OCI-LY7 (cell line): ENCODE measurements at regions not wholly inside any gene's neighbourhood (a gene's known extent, or its start where the extent isn't known, plus 50 kb on each side); places are given as distances from the start of the nearest gene placed in this dataset.
A peak's percentile ranks its signal among the peaks of the same experiment; 100 is the strongest.

Experiments
- BruUV-seq: library from RNA; stranded (reverse); fragments of 400-500 nt; replicated peaks from 2 replicates; lab custom pipeline; 2021; lab: Mats Ljungman, UMichigan
- CTCF ChIA-PET: fragments of 300-600 bp; sonication (Branson Sonifier 250); formaldehyde crosslinking; loops from one replicate; lab custom pipeline; 2022; ENCODE audit warnings: antibody characterized with exemption; ENCODE audit not compliant: unreplicated experiment; lab: Charles Lee
- POLR2A ChIA-PET: fragments of 300-600 bp; sonication (Branson Sonifier 250); formaldehyde crosslinking; loops from one replicate; lab custom pipeline; 2022; ENCODE audit warnings: antibody characterized with exemption; lab: Charles Lee
- DNase-seq: peaks from one replicate; pipeline ENCODE4 v3.0.0-alpha.2; 2015; ENCODE audit warnings: low spot score
- H2AFZ ChIP-seq: fragments of 200-600 bp; sonication (generic), shearing (Covaris generic); 2 replicates; pipeline ENCODE4 v1.6.1; 2014; ENCODE audit warnings: mild to moderate bottlenecking, antibody characterized with exemption, low read length, moderate library complexity
- H3K27ac ChIP-seq: fragments of 200-600 bp; sonication (generic); 2 replicates; pipeline ENCODE4 v1.5.1; 2014; ENCODE audit warnings: mixed run types, low read depth, mild to moderate bottlenecking, moderate library complexity, low read length, inconsistent platforms; ENCODE audit not compliant: poor library complexity, severe bottlenecking
- H3K36me3 ChIP-seq: fragments of 200-600 bp; sonication (generic); 2 replicates; pipeline ENCODE4 v1.6.1; 2014; ENCODE audit warnings: mild to moderate bottlenecking, antibody characterized with exemption, low read length, moderate library complexity, mixed read lengths; ENCODE audit not compliant: insufficient read depth
- H3K4me1 ChIP-seq: fragments of 200-600 bp; sonication (generic); 2 replicates; pipeline ENCODE4 v1.5.1; 2014; ENCODE audit warnings: mild to moderate bottlenecking, low read length; ENCODE audit not compliant: insufficient read depth, poor library complexity, severe bottlenecking
- H3K4me2 ChIP-seq: fragments of 200-600 bp; sonication (generic); 2 replicates; pipeline ENCODE4 v1.6.1; 2014; ENCODE audit warnings: mild to moderate bottlenecking, low read length
- H3K4me3 ChIP-seq: fragments of 200-600 bp; sonication (generic); 2 replicates; pipeline ENCODE4 v1.5.1; 2014; ENCODE audit warnings: mild to moderate bottlenecking, low read depth, low read length; ENCODE audit not compliant: poor library complexity, severe bottlenecking
- H3K79me2 ChIP-seq: fragments of 200-600 bp; sonication (generic); 2 replicates; pipeline ENCODE4 v1.6.1; 2016; ENCODE audit warnings: low read depth, mild to moderate bottlenecking, low read length, moderate library complexity, mixed read lengths; ENCODE audit not compliant: insufficient read depth
- H3K9me2 ChIP-seq: fragments of 200-600 bp; sonication (generic); 2 replicates; pipeline ENCODE4 v1.6.1; 2016; ENCODE audit warnings: mild to moderate bottlenecking, low read length, mixed read lengths; ENCODE audit not compliant: insufficient read depth
- H3K9me3 ChIP-seq: fragments of 200-600 bp; sonication (generic); 2 replicates; pipeline ENCODE4 v1.6.1; 2014; ENCODE audit warnings: mild to moderate bottlenecking, mixed run types, low read length, mixed read lengths
- H4K20me1 ChIP-seq: fragments of 200-600 bp; sonication (generic); 2 replicates; pipeline ENCODE4 v1.6.1; 2014; ENCODE audit warnings: mild to moderate bottlenecking, antibody characterized with exemption, low read length, moderate library complexity, mixed read lengths; ENCODE audit not compliant: insufficient read depth
- CTCF ChIP-seq: fragments of 200-600 bp; sonication (generic); conservative IDR thresholded peaks from 2 replicates; pipeline ENCODE4 v1.5.1; 2014; ENCODE audit warnings: mild to moderate bottlenecking, antibody characterized with exemption, low read length, moderate library complexity, mixed read lengths
- EZH2phosphoT487 ChIP-seq: fragments of 200-600 bp; sonication (generic); IDR thresholded peaks from 2 replicates; pipeline ENCODE4 v1.6.1; 2018; ENCODE audit warnings: low read depth, borderline replicate concordance, mild to moderate bottlenecking, mixed run types, antibody characterized with exemption, low read length, moderate library complexity, mixed read lengths
- intact Hi-C: fragments of 100-400 bp; cut with micrococcal nuclease; formaldehyde crosslinking; loops from one replicate; pipeline ENCODE4 v1.10.0; 2022; ENCODE audit not compliant: unreplicated experiment

DNA sequence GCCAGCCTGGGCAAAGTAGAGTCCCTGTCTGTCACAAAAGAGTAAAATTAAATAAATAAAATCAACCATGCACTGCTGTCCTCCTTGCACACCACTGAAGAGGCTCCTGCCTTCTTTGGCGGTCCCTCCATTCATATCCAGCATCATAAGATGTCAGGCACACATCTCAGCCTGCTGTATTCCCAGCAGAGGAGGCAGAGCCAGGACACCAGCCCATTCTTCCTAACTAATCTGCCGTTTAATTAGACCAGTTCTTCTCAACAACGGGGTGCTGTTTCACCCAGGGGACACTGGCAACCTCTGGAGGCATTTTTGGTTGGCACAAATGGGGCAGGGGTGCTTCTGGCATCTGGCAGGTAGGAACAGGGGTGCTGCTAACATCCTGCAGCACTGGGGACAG, 119.7 kb downstream of the ETS2 start:
- TF ChIP-seq EZH2phosphoT487 (no peak), CTCF (no peak)
- intact Hi-C loops, result no loop called here
- ChIA-PET POLR2A (no interaction called here), CTCF (no interaction called here)
- Histone ChIP-seq H3K27ac (no peak overlapping the region), H3K4me1 (no peaks in the 10 kb centered on the region), H3K4me3 (no peak overlapping the region), H3K9me3 (no peaks in the 10 kb centered on the region), H3K9me2 (no peaks in the 10 kb centered on the region), H4K20me1 (no peaks in the 10 kb centered on the region), H2AFZ (no peak overlapping the region), H3K4me2 (0 out of 2 replicates have a peak overlapping the region, but pooled peaks have one; percentile 7), H3K79me2 (no peaks in the 10 kb centered on the region), H3K36me3 (no peaks in the 10 kb centered on the region)
- DNase-seq, result no peak
- no TSS peak for BruUV-seq

GRCh38 chr21:38924954-38925353, 119.2 kb downstream of the ETS2 start:
- H3K79me2 ChIP-seq, result no peaks in the 10 kb centered on the region
- H3K36me3 ChIP-seq, result no peaks in the 10 kb centered on the region
- H3K9me2 ChIP-seq, result no peaks in the 10 kb centered on the region
- H3K4me2 ChIP-seq, result no peak overlapping the region
- H4K20me1 ChIP-seq, result no peaks in the 10 kb centered on the region
- no TSS peak for BruUV-seq
- intact Hi-C loops, result no loop called here
- H3K9me3 ChIP-seq, result no peaks in the 10 kb centered on the region
- no peaks in the 10 kb centered on the region for H3K4me1 ChIP-seq
- CTCF ChIA-PET, result no interaction called here
- no peak overlapping the region for H2AFZ ChIP-seq
- H3K27ac ChIP-seq, result no peak overlapping the region
- DNase-seq, result no peak
- TF ChIP-seq CTCF, result no peak
- no peak for TF ChIP-seq EZH2phosphoT487
- POLR2A ChIA-PET, result no interaction called here
- no peak overlapping the region for H3K4me3 ChIP-seq

- H3K9me3 ChIP-seq, result no peaks in the 10 kb centered on the region
- H3K4me3 ChIP-seq, result no peak overlapping the region
- H3K79me2 ChIP-seq, result no peaks in the 10 kb centered on the region
- POLR2A ChIA-PET, result interaction anchor here (0.6 to 0.7 kb wide), 2 partner anchors 642 to 1438 kb away, joined by 3 to 4 read pairs; no protein-coding TSS in a partner anchor
- no peaks in the 10 kb centered on the region for H3K36me3 ChIP-seq
- no peak overlapping the region for H3K4me2 ChIP-seq
- H2AFZ ChIP-seq, result no peak overlapping the region
- no peaks in the 10 kb centered on the region for H3K9me2 ChIP-seq
- H4K20me1 ChIP-seq, result no peaks in the 10 kb centered on the region
- no TSS peak for BruUV-seq
- TF ChIP-seq CTCF, result no peak
- no peak for TF ChIP-seq EZH2phosphoT487
- no peak for DNase-seq
- H3K27ac ChIP-seq, result no peak overlapping the region
- H3K4me1 ChIP-seq, result no peaks in the 10 kb centered on the region
- CTCF ChIA-PET, result no interaction called here
- intact Hi-C loops, result no loop called here
Observed at GRCh38 chr21:38923429-38923828, 117.7 kb downstream of the ETS2 start.
